ENCODE measurements at regions not wholly inside any gene's neighbourhood (a gene's known extent, or its start where the extent isn't known, plus 50 kb on each side); places are given as distances from the start of the nearest gene placed in this dataset.

DNA sequence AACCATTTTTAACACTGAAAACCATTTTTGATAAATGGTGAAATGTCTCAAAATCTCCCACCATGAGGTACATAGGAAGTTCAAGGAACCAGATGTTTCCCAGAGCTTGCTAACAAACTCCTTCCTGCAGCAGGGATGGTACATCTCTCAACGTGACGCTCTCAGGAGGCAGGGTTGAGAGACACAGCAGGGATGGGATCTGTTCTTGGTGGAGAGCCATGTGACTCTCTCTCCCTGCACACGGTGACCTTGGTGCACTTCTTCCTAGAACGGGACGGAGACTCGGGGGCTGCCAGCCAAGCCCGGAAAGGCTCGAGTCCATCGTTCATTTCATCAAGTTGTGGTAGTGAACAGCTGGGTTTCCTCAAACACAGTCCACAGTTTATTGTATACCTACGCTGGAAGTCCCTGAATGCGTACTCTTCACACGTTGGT is 94.2 kb downstream of the FAM50B start:
- TF ChIP-seq, protein P1, sequence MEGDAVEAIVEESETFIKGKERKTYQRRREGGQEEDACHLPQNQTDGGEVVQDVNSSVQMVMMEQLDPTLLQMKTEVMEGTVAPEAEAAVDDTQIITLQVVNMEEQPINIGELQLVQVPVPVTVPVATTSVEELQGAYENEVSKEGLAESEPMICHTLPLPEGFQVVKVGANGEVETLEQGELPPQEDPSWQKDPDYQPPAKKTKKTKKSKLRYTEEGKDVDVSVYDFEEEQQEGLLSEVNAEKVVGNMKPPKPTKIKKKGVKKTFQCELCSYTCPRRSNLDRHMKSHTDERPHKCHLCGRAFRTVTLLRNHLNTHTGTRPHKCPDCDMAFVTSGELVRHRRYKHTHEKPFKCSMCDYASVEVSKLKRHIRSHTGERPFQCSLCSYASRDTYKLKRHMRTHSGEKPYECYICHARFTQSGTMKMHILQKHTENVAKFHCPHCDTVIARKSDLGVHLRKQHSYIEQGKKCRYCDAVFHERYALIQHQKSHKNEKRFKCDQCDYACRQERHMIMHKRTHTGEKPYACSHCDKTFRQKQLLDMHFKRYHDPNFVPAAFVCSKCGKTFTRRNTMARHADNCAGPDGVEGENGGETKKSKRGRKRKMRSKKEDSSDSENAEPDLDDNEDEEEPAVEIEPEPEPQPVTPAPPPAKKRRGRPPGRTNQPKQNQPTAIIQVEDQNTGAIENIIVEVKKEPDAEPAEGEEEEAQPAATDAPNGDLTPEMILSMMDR (IDR thresholded peaks at IDR 0.05 in 4 of 5, conservative IDR thresholded peaks at IDR 0.05 in 1 of 5): no peak
- TF ChIP-seq POLR2A (IDR thresholded peaks at IDR 0.05): no peak
